Nephron (organoid): ENCODE measurements at regions not wholly inside any gene's neighbourhood (a gene's known extent, or its start where the extent isn't known, plus 50 kb on each side); places are given as distances from the start of the nearest gene placed in this dataset.

Experiments
- H3K27ac Mint-ChIP-seq, 3 experiments: 2 replicates each; pipeline ENCODE4 v1.8.0; 2020; ENCODE audit warnings: mixed read lengths in 3 of 3, mild to moderate bottlenecking in 2 of 3, moderate library complexity in 1 of 3
- H3K27me3 Mint-ChIP-seq: 2 replicates; pipeline ENCODE4 v1.8.0; 2021; ENCODE audit warnings: low read depth, mild to moderate bottlenecking, moderate library complexity, mixed read lengths
- H3K36me3 Mint-ChIP-seq: 2 replicates; pipeline ENCODE4 v1.8.0; 2020; ENCODE audit warnings: low read depth, mixed read lengths
- H3K4me1 Mint-ChIP-seq: 2 replicates; pipeline ENCODE4 v1.8.0; 2020; ENCODE audit warnings: mixed read lengths
- H3K4me3 Mint-ChIP-seq, 3 experiments: 2 replicates each; pipeline ENCODE4 v1.8.0; 2020; ENCODE audit warnings: mild to moderate bottlenecking in 3 of 3, mixed read lengths in 3 of 3, moderate library complexity in 2 of 3
- H3K9me3 Mint-ChIP-seq: 2 replicates; pipeline ENCODE4 v1.8.0; 2020; ENCODE audit warnings: mixed read lengths
- TF ChIP-seq, protein P1 (sequence below), 3 experiments: fragments of 200-600 bp; sonication (generic); IDR thresholded peaks; one replicate each; pipeline ENCODE4 v1.5.0; 2021; ENCODE audit warnings: antibody characterized with exemption in 3 of 3; ENCODE audit not compliant: unreplicated experiment in 3 of 3

GRCh38 chr20:60263725-60264709 is 305.8 kb downstream of the CDH26 start:
- H3K27ac Mint-ChIP-seq = peak overlapping the region in 1 of 3 experiments; percentile 54
- no peak overlapping the region for H3K4me3 Mint-ChIP-seq
- TF ChIP-seq, protein P1, sequence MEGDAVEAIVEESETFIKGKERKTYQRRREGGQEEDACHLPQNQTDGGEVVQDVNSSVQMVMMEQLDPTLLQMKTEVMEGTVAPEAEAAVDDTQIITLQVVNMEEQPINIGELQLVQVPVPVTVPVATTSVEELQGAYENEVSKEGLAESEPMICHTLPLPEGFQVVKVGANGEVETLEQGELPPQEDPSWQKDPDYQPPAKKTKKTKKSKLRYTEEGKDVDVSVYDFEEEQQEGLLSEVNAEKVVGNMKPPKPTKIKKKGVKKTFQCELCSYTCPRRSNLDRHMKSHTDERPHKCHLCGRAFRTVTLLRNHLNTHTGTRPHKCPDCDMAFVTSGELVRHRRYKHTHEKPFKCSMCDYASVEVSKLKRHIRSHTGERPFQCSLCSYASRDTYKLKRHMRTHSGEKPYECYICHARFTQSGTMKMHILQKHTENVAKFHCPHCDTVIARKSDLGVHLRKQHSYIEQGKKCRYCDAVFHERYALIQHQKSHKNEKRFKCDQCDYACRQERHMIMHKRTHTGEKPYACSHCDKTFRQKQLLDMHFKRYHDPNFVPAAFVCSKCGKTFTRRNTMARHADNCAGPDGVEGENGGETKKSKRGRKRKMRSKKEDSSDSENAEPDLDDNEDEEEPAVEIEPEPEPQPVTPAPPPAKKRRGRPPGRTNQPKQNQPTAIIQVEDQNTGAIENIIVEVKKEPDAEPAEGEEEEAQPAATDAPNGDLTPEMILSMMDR (IDR thresholded peaks at IDR 0.05; ENCODE audit: unreplicated experiment in 3 of 3) = no peak
- peaks cover 28% of the 10 kb centered on the region for H3K4me1 Mint-ChIP-seq
- H3K36me3 Mint-ChIP-seq = no peaks in the 10 kb centered on the region
- no peaks in the 10 kb centered on the region for H3K9me3 Mint-ChIP-seq
- peaks cover 35% of the 10 kb centered on the region for H3K27me3 Mint-ChIP-seq

DNA sequence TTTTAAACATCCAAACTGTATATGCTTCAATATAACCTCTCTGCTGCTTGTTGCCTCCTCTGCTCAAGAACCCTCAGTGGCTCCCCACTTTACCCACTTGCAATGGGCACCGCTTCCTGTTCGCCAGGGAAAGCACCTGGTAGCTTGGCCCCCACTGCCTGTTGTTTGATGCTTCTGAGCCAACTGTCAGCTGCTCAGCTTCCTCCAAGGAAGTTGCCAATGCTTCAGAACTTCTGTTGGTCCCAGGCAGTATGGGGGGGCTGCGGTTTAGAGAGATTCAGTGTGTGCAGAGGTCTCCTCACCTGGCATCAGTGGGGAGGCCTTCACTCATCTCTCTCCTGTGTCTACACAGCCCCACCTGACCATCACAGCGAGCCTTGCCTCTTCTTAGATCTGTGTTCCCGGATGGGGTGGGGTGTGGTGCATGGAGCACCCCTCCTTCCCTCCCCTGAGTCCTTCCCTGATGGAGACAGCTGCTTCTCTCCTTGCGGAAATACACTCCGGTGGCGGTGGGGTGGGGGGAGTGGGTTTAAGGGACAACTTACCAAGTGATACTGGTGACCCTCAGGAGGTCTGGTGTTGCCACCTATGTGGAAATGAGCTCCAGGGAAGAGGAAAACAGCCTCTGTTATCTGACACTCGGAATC is 308.1 kb downstream of the CDH26 start:
- H3K4me3 Mint-ChIP-seq = no peak overlapping the region
- H3K4me1 Mint-ChIP-seq = peaks cover 42% of the 10 kb centered on the region
- H3K27me3 Mint-ChIP-seq = peaks cover 38% of the 10 kb centered on the region
- no peak overlapping the region for H3K27ac Mint-ChIP-seq
- H3K36me3 Mint-ChIP-seq = no peaks in the 10 kb centered on the region
- TF ChIP-seq, protein P1 (IDR thresholded peaks at IDR 0.05; ENCODE audit: unreplicated experiment in 3 of 3) = no peak
- peaks cover 2% of the 10 kb centered on the region for H3K9me3 Mint-ChIP-seq

DNA sequence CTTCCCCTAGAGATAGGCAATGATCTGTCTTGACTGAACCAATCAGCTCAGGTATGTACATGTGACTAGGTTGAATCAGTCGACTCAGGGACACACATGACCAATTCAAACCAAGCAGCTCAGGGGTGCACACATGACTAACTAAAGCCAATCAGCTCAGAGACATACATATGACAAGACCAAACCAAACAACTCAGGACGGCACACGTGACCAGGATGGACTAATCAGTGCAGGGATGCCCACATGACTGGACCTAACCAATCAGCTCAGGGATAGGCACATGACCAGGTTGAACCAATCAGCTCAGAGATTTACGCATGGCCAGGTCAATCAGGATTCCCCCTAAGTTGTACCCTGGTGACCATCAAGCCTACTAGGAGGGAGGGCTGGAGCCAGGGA is 310.3 kb downstream of the CDH26 start:
- Mint-ChIP-seq H3K27me3 (peaks cover 37% of the 10 kb centered on the region), H3K4me1 (peaks cover 41% of the 10 kb centered on the region), H3K27ac (no peak overlapping the region), H3K36me3 (no peaks in the 10 kb centered on the region), H3K4me3 (no peak overlapping the region), H3K9me3 (peaks cover 2% of the 10 kb centered on the region)
- TF ChIP-seq, protein P1 (IDR thresholded peaks at IDR 0.05; ENCODE audit: unreplicated experiment in 3 of 3) = no peak

GRCh38 chr20:60269573-60270162 is 311.4 kb downstream of the CDH26 start:
- Mint-ChIP-seq H3K4me3 (no peak overlapping the region), H3K27me3 (peaks cover 42% of the 10 kb centered on the region)

GRCh38 chr20:60270341-60270740 is 312.1 kb downstream of the CDH26 start:
- H3K27ac Mint-ChIP-seq = no peak overlapping the region
- no peaks in the 10 kb centered on the region for H3K36me3 Mint-ChIP-seq
- no peak overlapping the region for H3K4me3 Mint-ChIP-seq
- peaks cover 2% of the 10 kb centered on the region for H3K9me3 Mint-ChIP-seq
- H3K27me3 Mint-ChIP-seq = peaks cover 36% of the 10 kb centered on the region
- peaks cover 22% of the 10 kb centered on the region for H3K4me1 Mint-ChIP-seq
- TF ChIP-seq, protein P1 (IDR thresholded peaks at IDR 0.05; ENCODE audit: unreplicated experiment in 3 of 3) = no peak

More at GRCh38 chr20:60269573-60270162, 311.4 kb downstream of the CDH26 start:
- TF ChIP-seq, protein P1 (IDR thresholded peaks at IDR 0.05; ENCODE audit: unreplicated experiment in 3 of 3) = no peak
- Mint-ChIP-seq H3K9me3 (peaks cover 2% of the 10 kb centered on the region), H3K36me3 (no peaks in the 10 kb centered on the region), H3K27ac (no peak overlapping the region), H3K4me1 (peaks cover 29% of the 10 kb centered on the region)
